ENCODE measurements at regions not wholly inside any gene's neighbourhood (a gene's known extent, or its start where the extent isn't known, plus 50 kb on each side); places are given as distances from the start of the nearest gene placed in this dataset.

- no peak for TF ChIP-seq CTCF (IDR thresholded peaks at IDR 0.05; ENCODE audit: low read length)
- no peak for TF ChIP-seq EZH2 (optimal IDR thresholded peaks at IDR 0.05; ENCODE audit: low read depth, low read length)
Observed at GRCh38 chr10:131418681-131419080, 107.2 kb upstream of the TCERG1L start.

Data from MM.1S (cell line).